ENCODE measurements at regions not wholly inside any gene's neighbourhood (a gene's known extent, or its start where the extent isn't known, plus 50 kb on each side); places are given as distances from the start of the nearest gene placed in this dataset.

DNA sequence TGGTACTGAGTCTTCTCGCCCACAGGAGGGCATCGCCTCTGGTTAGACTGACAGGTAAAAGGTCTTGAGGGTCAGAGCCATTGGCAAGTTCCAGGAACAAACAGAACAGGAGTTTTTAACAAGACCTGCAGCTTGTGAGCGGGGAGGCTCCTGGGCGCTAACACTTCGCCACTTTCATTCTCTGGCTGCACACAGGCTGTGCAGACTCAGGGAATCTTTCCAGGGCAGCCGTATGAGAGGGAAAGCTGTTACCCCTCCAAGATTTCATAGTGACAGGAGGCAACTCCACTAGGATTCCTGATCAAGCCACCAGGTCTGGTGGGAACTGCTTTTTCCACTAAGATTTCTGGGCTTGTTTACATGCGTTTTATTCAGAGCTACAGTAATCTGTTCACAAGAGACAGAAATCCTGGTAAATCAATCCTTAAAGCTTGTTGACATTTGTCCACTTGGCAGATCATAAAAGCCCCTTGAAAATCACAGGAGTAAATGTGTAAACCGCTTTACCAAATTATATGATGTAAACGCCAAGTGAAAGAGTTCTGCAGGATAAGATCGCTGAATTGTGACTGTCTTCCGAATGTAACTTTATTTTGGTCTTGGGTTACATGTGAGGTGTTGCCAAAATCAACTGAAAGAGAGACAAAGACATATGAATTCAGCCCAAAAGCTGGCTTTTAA is 190.6 kb downstream of the MZT1 start:
- no peak overlapping the region for H2AFZ ChIP-seq (ENCODE audit: low read depth, low read length, poor library complexity, severe bottlenecking)
- H3K9me2 ChIP-seq (ENCODE audit: insufficient read depth), result no peaks in the 10 kb centered on the region
- H3K4me3 ChIP-seq (replicated peaks in 1 of 2; ENCODE audit: low read depth in 1 of 2, low read length in 2 of 2), result no peak overlapping the region
- H3K9ac ChIP-seq (ENCODE audit: low read length), result no peak overlapping the region
- no peaks in the 10 kb centered on the region for H3K9me3 ChIP-seq (ENCODE audit: control insufficient read depth in 1 of 2, insufficient read depth in 1 of 2, low read depth in 1 of 2, low read length in 2 of 2)
- ChIA-PET POLR2A (no interaction called here), RAD21 (ENCODE audit: low non-redundant PET in 1 of 2, low total read pairs in 2 of 2, uncharacterized antibody in 2 of 2, unreplicated experiment in 2 of 2) (no interaction called here), CTCF (no interaction called here)
- no peak overlapping the region for H3K4me2 ChIP-seq (ENCODE audit: low read length)
- no peak overlapping the region for H3K27ac ChIP-seq (ENCODE audit: low read depth, low read length)
- no peaks in the 10 kb centered on the region for H3K79me2 ChIP-seq (ENCODE audit: insufficient read depth, low read length)
- TF ChIP-seq SP1 (IDR thresholded peaks at IDR 0.05; ENCODE audit: low read depth) (no peak), RAD21 (IDR thresholded peaks at IDR 0.05; ENCODE audit: low read depth) (no peak), SRF (IDR thresholded peaks at IDR 0.05; ENCODE audit: low read depth) (no peak), POLR2AphosphoS5 (IDR thresholded peaks at IDR 0.05; ENCODE audit: low read depth, low read length) (no peak), CBX3 (IDR thresholded peaks at IDR 0.05; ENCODE audit: low read depth) (no peak), POLR2A (IDR thresholded peaks at IDR 0.05; ENCODE audit: borderline replicate concordance, extremely low read depth, insufficient read depth, insufficient read length) (no peak), TCF7L2 (IDR thresholded peaks at IDR 0.05; ENCODE audit: borderline replicate concordance, extremely low read depth, insufficient read depth, insufficient read length) (no peak), YY1 (IDR thresholded peaks at IDR 0.05; ENCODE audit: extremely low read depth, insufficient replicate concordance, low read depth, low read length) (no peak), ZNF274 (IDR thresholded peaks at IDR 0.05; ENCODE audit: low read depth, low read length) (no peak), ELF1 (IDR thresholded peaks at IDR 0.05; ENCODE audit: borderline replicate concordance, low read depth) (no peak), FOSL1 (IDR thresholded peaks at IDR 0.05; ENCODE audit: low read depth) (no peak)
- TF ChIP-seq, protein P1, sequence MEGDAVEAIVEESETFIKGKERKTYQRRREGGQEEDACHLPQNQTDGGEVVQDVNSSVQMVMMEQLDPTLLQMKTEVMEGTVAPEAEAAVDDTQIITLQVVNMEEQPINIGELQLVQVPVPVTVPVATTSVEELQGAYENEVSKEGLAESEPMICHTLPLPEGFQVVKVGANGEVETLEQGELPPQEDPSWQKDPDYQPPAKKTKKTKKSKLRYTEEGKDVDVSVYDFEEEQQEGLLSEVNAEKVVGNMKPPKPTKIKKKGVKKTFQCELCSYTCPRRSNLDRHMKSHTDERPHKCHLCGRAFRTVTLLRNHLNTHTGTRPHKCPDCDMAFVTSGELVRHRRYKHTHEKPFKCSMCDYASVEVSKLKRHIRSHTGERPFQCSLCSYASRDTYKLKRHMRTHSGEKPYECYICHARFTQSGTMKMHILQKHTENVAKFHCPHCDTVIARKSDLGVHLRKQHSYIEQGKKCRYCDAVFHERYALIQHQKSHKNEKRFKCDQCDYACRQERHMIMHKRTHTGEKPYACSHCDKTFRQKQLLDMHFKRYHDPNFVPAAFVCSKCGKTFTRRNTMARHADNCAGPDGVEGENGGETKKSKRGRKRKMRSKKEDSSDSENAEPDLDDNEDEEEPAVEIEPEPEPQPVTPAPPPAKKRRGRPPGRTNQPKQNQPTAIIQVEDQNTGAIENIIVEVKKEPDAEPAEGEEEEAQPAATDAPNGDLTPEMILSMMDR (IDR thresholded peaks at IDR 0.05 in 2 of 3, conservative IDR thresholded peaks at IDR 0.05 in 1 of 3; ENCODE audit: borderline replicate concordance in 1 of 3, insufficient read depth in 1 of 3, low read depth in 2 of 3, low read length in 2 of 3), result no peak
- TF ChIP-seq, protein P2, sequence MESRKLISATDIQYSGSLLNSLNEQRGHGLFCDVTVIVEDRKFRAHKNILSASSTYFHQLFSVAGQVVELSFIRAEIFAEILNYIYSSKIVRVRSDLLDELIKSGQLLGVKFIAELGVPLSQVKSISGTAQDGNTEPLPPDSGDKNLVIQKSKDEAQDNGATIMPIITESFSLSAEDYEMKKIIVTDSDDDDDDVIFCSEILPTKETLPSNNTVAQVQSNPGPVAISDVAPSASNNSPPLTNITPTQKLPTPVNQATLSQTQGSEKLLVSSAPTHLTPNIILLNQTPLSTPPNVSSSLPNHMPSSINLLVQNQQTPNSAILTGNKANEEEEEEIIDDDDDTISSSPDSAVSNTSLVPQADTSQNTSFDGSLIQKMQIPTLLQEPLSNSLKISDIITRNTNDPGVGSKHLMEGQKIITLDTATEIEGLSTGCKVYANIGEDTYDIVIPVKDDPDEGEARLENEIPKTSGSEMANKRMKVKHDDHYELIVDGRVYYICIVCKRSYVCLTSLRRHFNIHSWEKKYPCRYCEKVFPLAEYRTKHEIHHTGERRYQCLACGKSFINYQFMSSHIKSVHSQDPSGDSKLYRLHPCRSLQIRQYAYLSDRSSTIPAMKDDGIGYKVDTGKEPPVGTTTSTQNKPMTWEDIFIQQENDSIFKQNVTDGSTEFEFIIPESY (IDR thresholded peaks at IDR 0.05; ENCODE audit: extremely low read depth, insufficient replicate concordance, low read length), result no peak
- TF ChIP-seq, protein P3, sequence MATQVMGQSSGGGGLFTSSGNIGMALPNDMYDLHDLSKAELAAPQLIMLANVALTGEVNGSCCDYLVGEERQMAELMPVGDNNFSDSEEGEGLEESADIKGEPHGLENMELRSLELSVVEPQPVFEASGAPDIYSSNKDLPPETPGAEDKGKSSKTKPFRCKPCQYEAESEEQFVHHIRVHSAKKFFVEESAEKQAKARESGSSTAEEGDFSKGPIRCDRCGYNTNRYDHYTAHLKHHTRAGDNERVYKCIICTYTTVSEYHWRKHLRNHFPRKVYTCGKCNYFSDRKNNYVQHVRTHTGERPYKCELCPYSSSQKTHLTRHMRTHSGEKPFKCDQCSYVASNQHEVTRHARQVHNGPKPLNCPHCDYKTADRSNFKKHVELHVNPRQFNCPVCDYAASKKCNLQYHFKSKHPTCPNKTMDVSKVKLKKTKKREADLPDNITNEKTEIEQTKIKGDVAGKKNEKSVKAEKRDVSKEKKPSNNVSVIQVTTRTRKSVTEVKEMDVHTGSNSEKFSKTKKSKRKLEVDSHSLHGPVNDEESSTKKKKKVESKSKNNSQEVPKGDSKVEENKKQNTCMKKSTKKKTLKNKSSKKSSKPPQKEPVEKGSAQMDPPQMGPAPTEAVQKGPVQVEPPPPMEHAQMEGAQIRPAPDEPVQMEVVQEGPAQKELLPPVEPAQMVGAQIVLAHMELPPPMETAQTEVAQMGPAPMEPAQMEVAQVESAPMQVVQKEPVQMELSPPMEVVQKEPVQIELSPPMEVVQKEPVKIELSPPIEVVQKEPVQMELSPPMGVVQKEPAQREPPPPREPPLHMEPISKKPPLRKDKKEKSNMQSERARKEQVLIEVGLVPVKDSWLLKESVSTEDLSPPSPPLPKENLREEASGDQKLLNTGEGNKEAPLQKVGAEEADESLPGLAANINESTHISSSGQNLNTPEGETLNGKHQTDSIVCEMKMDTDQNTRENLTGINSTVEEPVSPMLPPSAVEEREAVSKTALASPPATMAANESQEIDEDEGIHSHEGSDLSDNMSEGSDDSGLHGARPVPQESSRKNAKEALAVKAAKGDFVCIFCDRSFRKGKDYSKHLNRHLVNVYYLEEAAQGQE (IDR thresholded peaks at IDR 0.05; ENCODE audit: low read depth), result no peak
- TF ChIP-seq, protein P4, sequence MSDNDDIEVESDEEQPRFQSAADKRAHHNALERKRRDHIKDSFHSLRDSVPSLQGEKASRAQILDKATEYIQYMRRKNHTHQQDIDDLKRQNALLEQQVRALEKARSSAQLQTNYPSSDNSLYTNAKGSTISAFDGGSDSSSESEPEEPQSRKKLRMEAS (IDR thresholded peaks at IDR 0.05), result no peak
- TF ChIP-seq, protein P5, sequence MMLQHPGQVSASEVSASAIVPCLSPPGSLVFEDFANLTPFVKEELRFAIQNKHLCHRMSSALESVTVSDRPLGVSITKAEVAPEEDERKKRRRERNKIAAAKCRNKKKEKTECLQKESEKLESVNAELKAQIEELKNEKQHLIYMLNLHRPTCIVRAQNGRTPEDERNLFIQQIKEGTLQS (IDR thresholded peaks at IDR 0.05), result no peak
- H3K36me3 ChIP-seq (ENCODE audit: control insufficient read depth in 1 of 2, insufficient read depth in 2 of 2, low read length in 2 of 2), result no peaks in the 10 kb centered on the region
- H3K4me1 ChIP-seq (ENCODE audit: control insufficient read depth in 1 of 2, insufficient read depth in 2 of 2, low read length in 2 of 2), result no peaks in the 10 kb centered on the region
- no peaks in the 10 kb centered on the region for H4K20me1 ChIP-seq (ENCODE audit: insufficient read depth)
- intact Hi-C loops (cut with micrococcal nuclease), result no loop called here
- BruUV-seq (replicated peaks), result no TSS peak
- no peak for DNase-seq (ENCODE audit: low read depth, low spot score)
- no peak for ATAC-seq
- H3K27me3 ChIP-seq (ENCODE audit: insufficient read depth, low read length), result no peaks in the 10 kb centered on the region
